22Rv1 (cell line): ENCODE measurements at regions not wholly inside any gene's neighbourhood (a gene's known extent, or its start where the extent isn't known, plus 50 kb on each side); places are given as distances from the start of the nearest gene placed in this dataset.

ENCODE experiments used
- CTCF ChIP-seq: fragments of 450-650 bp; IDR thresholded peaks from 2 replicates; pipeline ENCODE4 v1.5.1; 2017; ENCODE audit warnings: mild to moderate bottlenecking
- ZFX ChIP-seq: fragments of 450-650 bp; IDR thresholded peaks from 2 replicates; pipeline ENCODE4 v1.6.1; 2017; ENCODE audit warnings: antibody characterized with exemption, borderline replicate concordance

- TF ChIP-seq CTCF = no peak
- no peak for TF ChIP-seq ZFX
Observed at GRCh38 chr12:19811922-19812321, 372.6 kb downstream of the AEBP2 start.
